HPDE6-E6E7 (cell line): ENCODE measurements at regions not wholly inside any gene's neighbourhood (a gene's known extent, or its start where the extent isn't known, plus 50 kb on each side); places are given as distances from the start of the nearest gene placed in this dataset.
"Not testable (repeated sequence)": the region's sequence is repeated elsewhere in the genome, so short reads cannot be mapped to it uniquely, and the experiment has no call there.

ENCODE experiments used
- DNase-seq: peaks from one replicate; pipeline ENCODE4 v3.0.0; 2011; ENCODE audit warnings: missing footprints; ENCODE audit errors: extremely low spot score

- DNase-seq = no peak
These were observed 255.2 kb downstream of the DEPDC1B start for GRCh38 chr5:60444661-60445360.

GRCh38 chr5:60439552-60439951 is 260.4 kb downstream of the DEPDC1B start:
- DNase-seq = no peak

GRCh38 chr5:60437308-60437707 is 262.7 kb downstream of the DEPDC1B start:
- no peak for DNase-seq

GRCh38 chr5:60436518-60436917 is 263.4 kb downstream of the DEPDC1B start:
- no peak for DNase-seq

- DNase-seq = no peak
These were observed 264.2 kb downstream of the DEPDC1B start for GRCh38 chr5:60435808-60436207.

- DNase-seq = not testable (repeated sequence)
These were observed 273.8 kb downstream of the DEPDC1B start for GRCh38 chr5:60426189-60426588.

GRCh38 chr5:60420773-60421172 is 279.2 kb downstream of the DEPDC1B start:
- not testable (repeated sequence) for DNase-seq

- no peak for DNase-seq
These were observed 282.3 kb downstream of the DEPDC1B start for GRCh38 chr5:60417500-60418181.

- DNase-seq = no peak
These were observed 284.5 kb downstream of the DEPDC1B start for GRCh38 chr5:60415443-60415842.

GRCh38 chr5:60410427-60410826 is 289.5 kb downstream of the DEPDC1B start:
- DNase-seq = no peak

- no peak for DNase-seq
These were observed 295.8 kb downstream of the DEPDC1B start for GRCh38 chr5:60404171-60404570.

- DNase-seq = no peak
These were observed 296.5 kb downstream of the DEPDC1B start for GRCh38 chr5:60403343-60404006.

- no peak for DNase-seq
These were observed 297.7 kb downstream of the DEPDC1B start for GRCh38 chr5:60402161-60402785.

GRCh38 chr5:60401526-60401925 is 298.4 kb downstream of the DEPDC1B start:
- DNase-seq = no peak

GRCh38 chr5:60399507-60399906 is 300.5 kb downstream of the DEPDC1B start:
- DNase-seq = no peak

GRCh38 chr5:60395712-60396329 is 304.1 kb downstream of the DEPDC1B start:
- DNase-seq = no peak

- no peak for DNase-seq
These were observed 312.9 kb downstream of the DEPDC1B start for GRCh38 chr5:60387051-60387440.

- DNase-seq = no peak
These were observed 313.4 kb downstream of the DEPDC1B start for GRCh38 chr5:60386436-60387050.

- DNase-seq = peak; percentile 6
These were observed 317.2 kb downstream of the DEPDC1B start for GRCh38 chr5:60382716-60383115.

GRCh38 chr5:60379907-60380306 is 320.1 kb downstream of the DEPDC1B start:
- no peak for DNase-seq

- DNase-seq = no peak
These were observed 322.1 kb downstream of the DEPDC1B start for GRCh38 chr5:60377826-60378225.

GRCh38 chr5:60376860-60377259 is 323.1 kb downstream of the DEPDC1B start:
- DNase-seq = no peak
